Activated CD8-positive, alpha-beta T cell treated with anti-CD3 and anti-CD28 coated beads for 36 hours (primary cell): ENCODE measurements at regions not wholly inside any gene's neighbourhood (a gene's known extent, or its start where the extent isn't known, plus 50 kb on each side); places are given as distances from the start of the nearest gene placed in this dataset.

ENCODE experiments used
- ATAC-seq: fragments of 200-7000 bp; cut with Tn5 transposase; one replicate; pipeline ENCODE4 v1.10.0; 2021; ENCODE audit warnings: mild to moderate bottlenecking, moderate library complexity
- CTCF ChIA-PET: fragments of 350-600 bp; sonication (Branson Sonifier 250); formaldehyde crosslinking; loops from one replicate; lab custom pipeline; 2021; ENCODE audit warnings: antibody characterized with exemption; lab: Charles Lee
- POLR2A ChIA-PET: fragments of 350-600 bp; sonication (Branson Sonifier 250); formaldehyde crosslinking; loops from one replicate; lab custom pipeline; 2021; ENCODE audit warnings: antibody characterized with exemption; lab: Charles Lee
- DNase-seq: peaks from one replicate; pipeline ENCODE4 v3.0.0-alpha.2; 2020
- H3K27ac Mint-ChIP-seq: one replicate; pipeline ENCODE4 v1.8.0; 2021; ENCODE audit warnings: mild to moderate bottlenecking, mixed read lengths
- H3K27me3 Mint-ChIP-seq: one replicate; pipeline ENCODE4 v1.8.0; 2021; ENCODE audit warnings: mixed read lengths
- H3K36me3 Mint-ChIP-seq: one replicate; pipeline ENCODE4 v1.8.0; 2021; ENCODE audit warnings: low read depth, mixed read lengths
- H3K4me1 Mint-ChIP-seq: one replicate; pipeline ENCODE4 v1.8.0; 2021; ENCODE audit warnings: low read depth, mixed read lengths
- H3K4me3 Mint-ChIP-seq: one replicate; pipeline ENCODE4 v1.8.0; 2021; ENCODE audit warnings: mild to moderate bottlenecking, moderate library complexity, mixed read lengths
- H3K9me3 Mint-ChIP-seq: one replicate; pipeline ENCODE4 v1.8.0; 2021; ENCODE audit warnings: mixed read lengths
- intact Hi-C: fragments of 100-400 bp; cut with micrococcal nuclease; formaldehyde crosslinking; loops from one replicate; pipeline ENCODE4 v1.10.0; 2022
- TF ChIP-seq, protein P1 (sequence below): fragments of 200-600 bp; IDR thresholded peaks from one replicate; pipeline ENCODE4 v1.8.0; 2022; ENCODE audit warnings: antibody characterized with exemption, mild to moderate bottlenecking

DNA sequence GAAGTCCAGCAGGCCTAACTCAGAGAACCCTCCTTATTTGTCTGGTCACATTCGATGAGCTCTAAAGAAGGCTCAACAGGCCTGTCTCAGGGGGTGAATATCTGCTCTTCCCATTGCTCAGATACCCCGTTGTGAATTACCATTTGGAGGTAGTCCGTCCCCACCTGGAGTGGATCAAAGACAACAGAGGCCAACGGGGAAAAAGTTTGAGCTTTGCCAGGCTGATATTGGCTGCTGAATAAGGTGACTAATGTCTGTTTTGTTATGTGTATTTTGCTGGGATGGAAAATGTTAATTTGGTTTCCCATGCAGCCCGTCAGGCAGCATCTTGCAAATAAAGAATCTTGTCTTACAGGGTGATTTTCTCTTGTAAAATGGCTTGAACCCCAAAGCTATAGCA is 69.2 kb upstream of the EPS8L3 start:
- DNase-seq, result no peak
- TF ChIP-seq, protein P1, sequence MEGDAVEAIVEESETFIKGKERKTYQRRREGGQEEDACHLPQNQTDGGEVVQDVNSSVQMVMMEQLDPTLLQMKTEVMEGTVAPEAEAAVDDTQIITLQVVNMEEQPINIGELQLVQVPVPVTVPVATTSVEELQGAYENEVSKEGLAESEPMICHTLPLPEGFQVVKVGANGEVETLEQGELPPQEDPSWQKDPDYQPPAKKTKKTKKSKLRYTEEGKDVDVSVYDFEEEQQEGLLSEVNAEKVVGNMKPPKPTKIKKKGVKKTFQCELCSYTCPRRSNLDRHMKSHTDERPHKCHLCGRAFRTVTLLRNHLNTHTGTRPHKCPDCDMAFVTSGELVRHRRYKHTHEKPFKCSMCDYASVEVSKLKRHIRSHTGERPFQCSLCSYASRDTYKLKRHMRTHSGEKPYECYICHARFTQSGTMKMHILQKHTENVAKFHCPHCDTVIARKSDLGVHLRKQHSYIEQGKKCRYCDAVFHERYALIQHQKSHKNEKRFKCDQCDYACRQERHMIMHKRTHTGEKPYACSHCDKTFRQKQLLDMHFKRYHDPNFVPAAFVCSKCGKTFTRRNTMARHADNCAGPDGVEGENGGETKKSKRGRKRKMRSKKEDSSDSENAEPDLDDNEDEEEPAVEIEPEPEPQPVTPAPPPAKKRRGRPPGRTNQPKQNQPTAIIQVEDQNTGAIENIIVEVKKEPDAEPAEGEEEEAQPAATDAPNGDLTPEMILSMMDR, result no peak
- CTCF ChIA-PET, result interaction anchor here (1.1 to 4.1 kb wide), 3 partner anchors 42 to 151 kb away, joined by 3 to 16 read pairs (median 5); partner anchors contain the start of gene AHCYL1
- POLR2A ChIA-PET, result no interaction called here
- Mint-ChIP-seq H3K36me3 (peaks cover 1% of the 10 kb centered on the region), H3K27ac (no peak overlapping the region), H3K4me3 (no peak overlapping the region), H3K4me1 (no peaks in the 10 kb centered on the region), H3K9me3 (peaks cover 6% of the 10 kb centered on the region), H3K27me3 (no peaks in the 10 kb centered on the region)
- intact Hi-C loops, result no loop called here
- no peak for ATAC-seq

DNA sequence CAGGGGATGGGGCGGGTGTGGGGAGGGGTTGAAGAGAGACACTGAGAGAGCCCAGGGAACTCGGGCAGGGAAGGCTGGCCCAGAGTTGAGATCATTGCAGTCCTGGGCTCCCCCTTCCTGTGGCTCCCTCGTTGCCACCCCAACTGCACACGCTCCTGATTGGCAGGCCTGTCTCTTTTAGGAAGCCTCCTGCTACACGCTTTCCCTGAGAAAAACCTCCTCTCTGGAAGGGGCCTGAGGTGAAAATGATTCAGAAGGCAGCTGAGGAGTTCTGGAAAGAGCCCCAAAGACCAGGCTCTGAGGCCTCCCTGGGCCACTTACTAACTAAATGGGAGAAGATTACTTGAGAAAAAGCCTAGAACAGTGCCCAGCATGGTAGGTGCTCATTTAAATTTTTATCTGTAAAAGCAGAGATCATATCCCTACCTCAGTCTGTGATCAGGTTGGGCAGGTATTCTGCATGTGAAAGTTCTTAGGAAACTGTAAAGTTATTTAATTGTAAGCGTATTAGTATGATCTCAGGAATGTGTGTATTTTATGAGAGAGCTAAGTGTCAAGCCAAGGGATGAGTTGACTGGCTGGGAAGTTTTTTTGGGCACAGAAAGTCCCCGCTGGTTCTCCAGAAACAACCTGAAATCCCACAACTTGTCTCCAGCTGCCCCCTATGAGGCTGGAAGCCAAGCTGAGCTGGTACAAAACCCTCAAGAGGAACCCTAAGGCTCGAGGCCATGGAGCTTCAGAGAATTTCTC is 65.2 kb upstream of the EPS8L3 start:
- POLR2A ChIA-PET, result no interaction called here

DNA sequence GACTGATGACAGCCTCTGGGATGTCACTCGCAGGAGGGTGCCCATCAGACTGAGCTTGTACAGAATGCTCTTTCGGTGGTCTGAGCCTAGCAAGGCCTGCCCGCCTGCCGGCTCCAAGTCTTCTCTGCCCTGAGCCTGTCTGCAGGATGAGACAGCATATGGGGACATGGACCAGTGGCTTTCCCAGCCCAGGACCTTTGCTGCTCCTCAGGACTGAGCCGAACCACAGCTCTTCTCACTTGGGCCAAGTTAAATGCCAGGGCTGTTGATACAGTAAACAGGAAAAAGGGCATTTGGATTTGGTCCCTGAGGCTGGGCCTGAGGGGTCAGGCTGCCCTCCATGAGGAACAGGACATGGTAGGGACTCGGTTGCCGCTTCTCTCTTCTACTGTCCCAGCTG is 64.3 kb upstream of the EPS8L3 start:
- Mint-ChIP-seq H3K4me3 (no peak overlapping the region), H3K36me3 (no peaks in the 10 kb centered on the region), H3K9me3 (no peaks in the 10 kb centered on the region), H3K4me1 (peaks cover 17% of the 10 kb centered on the region), H3K27ac (no peak overlapping the region), H3K27me3 (no peaks in the 10 kb centered on the region)
- ATAC-seq (no peak), DNase-seq (no peak)
- TF ChIP-seq, protein P1, result no peak
- intact Hi-C loops, result no loop called here
- ChIA-PET POLR2A (no interaction called here), CTCF (no interaction called here)

More for the DNA sequence above, 65.2 kb upstream of the EPS8L3 start:
- no peaks in the 10 kb centered on the region for H3K27me3 Mint-ChIP-seq
- H3K4me1 Mint-ChIP-seq, result peaks cover 12% of the 10 kb centered on the region
- H3K9me3 Mint-ChIP-seq, result no peaks in the 10 kb centered on the region
- CTCF ChIA-PET, result interaction anchor here (0.7 to 1.4 kb wide), 3 partner anchors 17 to 155 kb away, joined by 3 to 4 read pairs (median 3); partner anchors contain the start of gene AHCYL1
- no peak overlapping the region for H3K4me3 Mint-ChIP-seq
- intact Hi-C loops, result no loop called here
- no peak overlapping the region for H3K27ac Mint-ChIP-seq
- ATAC-seq, result no peak
- TF ChIP-seq, protein P1, result no peak
- no peaks in the 10 kb centered on the region for H3K36me3 Mint-ChIP-seq
- no peak for DNase-seq

DNA sequence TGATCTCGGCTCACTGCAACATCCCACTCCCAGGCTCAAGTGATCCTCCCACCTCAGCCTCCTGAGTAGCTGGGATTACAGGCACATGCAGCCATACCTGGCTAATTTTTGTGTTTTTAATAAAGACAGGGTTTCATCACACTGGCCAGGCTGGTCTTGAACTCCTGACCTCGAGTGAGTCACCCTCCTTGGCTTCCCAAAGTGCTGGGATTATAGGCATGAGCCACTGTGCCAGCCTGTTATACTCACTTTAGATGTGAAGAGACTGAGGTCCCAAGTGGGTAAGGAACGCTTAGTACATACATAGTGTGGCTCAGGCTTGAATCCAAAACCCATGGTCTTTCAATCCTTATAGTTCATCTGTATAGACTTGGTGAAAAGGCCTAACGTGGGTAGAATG is 63.7 kb upstream of the EPS8L3 start:
- ChIA-PET CTCF (no interaction called here), POLR2A (no interaction called here)
- Mint-ChIP-seq H3K4me1 (peaks cover 21% of the 10 kb centered on the region), H3K4me3 (no peak overlapping the region), H3K27ac (no peak overlapping the region), H3K36me3 (no peaks in the 10 kb centered on the region), H3K9me3 (no peaks in the 10 kb centered on the region), H3K27me3 (no peaks in the 10 kb centered on the region)
- DNase-seq (no peak), ATAC-seq (no peak)
- TF ChIP-seq, protein P1, result no peak
- intact Hi-C loops, result no loop called here

DNA sequence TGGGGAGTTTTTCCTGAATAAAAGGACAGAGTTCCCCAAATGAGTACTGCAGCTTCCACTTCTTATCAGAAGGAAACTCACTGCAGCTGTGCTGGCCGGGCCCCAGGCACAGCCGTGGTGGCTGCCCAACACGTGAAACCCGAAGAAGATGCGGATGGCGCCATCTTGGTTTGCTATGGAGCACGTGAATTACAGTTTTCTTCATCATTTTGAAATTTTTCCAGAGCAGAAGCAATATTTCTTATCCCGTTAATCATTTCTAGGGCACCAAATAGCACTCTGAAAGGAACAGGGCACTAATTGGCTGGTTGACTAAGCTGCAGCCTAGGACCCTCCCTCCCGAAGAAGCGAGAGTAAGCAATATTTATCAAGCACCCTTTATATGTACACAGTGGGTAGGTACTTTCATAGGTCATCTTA is 63.2 kb upstream of the EPS8L3 start:
- no peak for DNase-seq
- Mint-ChIP-seq H3K27me3 (no peaks in the 10 kb centered on the region), H3K27ac (no peak overlapping the region), H3K4me3 (no peak overlapping the region), H3K36me3 (no peaks in the 10 kb centered on the region), H3K4me1 (peaks cover 24% of the 10 kb centered on the region), H3K9me3 (no peaks in the 10 kb centered on the region)
- TF ChIP-seq, protein P1, result no peak
- POLR2A ChIA-PET, result no interaction called here
- intact Hi-C loops, result no loop called here
- CTCF ChIA-PET, result interaction anchor here (1.3 kb wide), 1 partner anchor 14 kb away, joined by 4 read pairs; no protein-coding TSS in a partner anchor
- ATAC-seq, result no peak
